HEK293 (cell line): ENCODE measurements at regions not wholly inside any gene's neighbourhood (a gene's known extent, or its start where the extent isn't known, plus 50 kb on each side); places are given as distances from the start of the nearest gene placed in this dataset.

Experiments used
- KLF10 ChIP-seq: fragments of 450-650 bp; IDR thresholded peaks from 2 replicates; pipeline ENCODE4 v1.5.1; 2018; ENCODE audit warnings: missing biosample characterization, mild to moderate bottlenecking, missing genetic modification characterization
- MZF1 ChIP-seq: fragments of 450-650 bp; formaldehyde crosslinking; IDR thresholded peaks from 2 replicates; pipeline ENCODE4 v1.5.1; 2017; ENCODE audit warnings: missing biosample characterization, missing genetic modification characterization, borderline replicate concordance
- ZFP37 ChIP-seq: fragments of 450-650 bp; formaldehyde crosslinking; IDR thresholded peaks from 2 replicates; pipeline ENCODE4 v1.5.1; 2016; ENCODE audit warnings: missing biosample characterization, missing genetic modification characterization
- ZNF600 ChIP-seq: fragments of 450-650 bp; formaldehyde crosslinking; IDR thresholded peaks from 2 replicates; pipeline ENCODE4 v1.5.1; 2016; ENCODE audit warnings: missing biosample characterization, missing genetic modification characterization
- ZNF707 ChIP-seq: fragments of 450-650 bp; formaldehyde crosslinking; IDR thresholded peaks from 2 replicates; pipeline ENCODE4 v1.5.1; 2016; ENCODE audit warnings: missing biosample characterization, missing genetic modification characterization
- ZNF785 ChIP-seq: fragments of 450-650 bp; formaldehyde crosslinking; IDR thresholded peaks from 2 replicates; pipeline ENCODE4 v1.5.1; 2016; ENCODE audit warnings: missing biosample characterization, missing genetic modification characterization

DNA sequence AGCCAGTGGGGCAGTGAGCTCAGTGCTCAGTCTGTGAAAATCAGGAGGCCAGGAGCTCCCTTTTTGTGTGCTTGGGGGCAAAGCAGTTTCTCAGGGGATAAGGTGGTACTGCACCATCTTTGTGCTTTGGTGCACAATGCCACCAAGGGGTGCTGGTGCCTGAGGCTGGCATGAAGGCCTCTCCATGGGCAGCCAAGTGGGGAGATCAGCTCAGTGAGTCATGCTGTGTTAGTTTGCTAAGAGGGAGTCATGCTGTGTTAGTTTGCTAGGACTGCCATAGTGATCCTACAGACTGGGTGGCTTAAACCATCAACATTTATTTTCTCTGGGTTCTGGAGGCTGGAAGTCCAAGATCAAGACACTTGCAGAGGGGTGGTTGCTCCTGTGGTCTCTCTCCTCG, 428.1 kb downstream of the PRDM2 start:
- TF ChIP-seq MZF1 (no peak), ZNF785 (tag by site-specific recombination) (no peak), ZFP37 (no peak), ZNF600 (no peak), ZNF707 (tag by site-specific recombination) (no peak), KLF10 (tag by site-specific recombination) (no peak)
